ENCODE measurements at regions not wholly inside any gene's neighbourhood (a gene's known extent, or its start where the extent isn't known, plus 50 kb on each side); places are given as distances from the start of the nearest gene placed in this dataset.

DNA sequence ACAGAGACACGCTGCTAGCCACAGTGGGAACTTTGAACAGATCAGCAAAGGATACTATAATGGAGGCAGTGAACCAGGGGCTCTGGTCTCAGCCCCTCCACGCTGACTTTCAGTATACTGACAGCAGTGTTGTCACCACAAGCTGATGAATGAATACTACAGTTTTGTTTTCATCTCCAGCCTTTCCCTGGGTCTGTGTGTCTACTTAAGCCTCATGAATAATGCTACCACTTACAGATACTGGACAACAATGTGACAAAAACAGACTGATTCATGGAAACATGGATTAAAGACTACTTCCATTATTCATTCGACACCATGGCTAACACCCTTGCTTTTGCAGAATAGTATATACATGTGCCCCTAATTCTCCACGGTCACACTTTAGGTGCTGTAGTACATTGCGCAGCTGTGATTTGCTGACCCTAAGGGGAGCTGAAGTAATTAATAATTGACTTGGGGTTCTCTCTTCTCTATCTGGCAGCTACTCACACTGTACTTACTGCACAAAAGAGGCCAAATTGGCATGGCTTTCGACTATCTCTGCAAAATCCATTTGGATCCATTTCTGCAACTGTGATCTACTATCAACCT, 203.2 kb upstream of the LYPLAL1 start:
- Histone ChIP-seq H3K9me3 (ENCODE audit: low read length) (no peaks in the 10 kb centered on the region), H4K20me1 (ENCODE audit: insufficient read depth, low read length) (no peaks in the 10 kb centered on the region), H3K4me3 (ENCODE audit: low read depth, low read length, poor library complexity, severe bottlenecking) (no peak overlapping the region), H3K4me2 (ENCODE audit: low read length) (no peak overlapping the region), H3K4me1 (ENCODE audit: insufficient read depth, low read length, poor library complexity, severe bottlenecking) (no peaks in the 10 kb centered on the region), H2AFZ (ENCODE audit: low read length) (no peak overlapping the region), H3K36me3 (ENCODE audit: insufficient read depth, low read length) (no peaks in the 10 kb centered on the region), H3K27ac (ENCODE audit: low read depth, low read length, poor library complexity, severe bottlenecking) (no peak overlapping the region), H3K9me2 (ENCODE audit: insufficient read depth, low read length) (no peaks in the 10 kb centered on the region), H3K79me2 (ENCODE audit: insufficient read depth, low read depth, low read length) (no peaks in the 10 kb centered on the region)
- intact Hi-C loops (cut with micrococcal nuclease; ENCODE audit: unreplicated experiment), result no loop called here
- CTCF ChIA-PET (ENCODE audit: unreplicated experiment), result no interaction called here
- POLR2A ChIA-PET, result no interaction called here
- BruUV-seq (replicated peaks), result no TSS peak
- TF ChIP-seq EZH2phosphoT487 (IDR thresholded peaks at IDR 0.05; ENCODE audit: borderline replicate concordance, low read depth, low read length), result no peak
- TF ChIP-seq, protein P1, sequence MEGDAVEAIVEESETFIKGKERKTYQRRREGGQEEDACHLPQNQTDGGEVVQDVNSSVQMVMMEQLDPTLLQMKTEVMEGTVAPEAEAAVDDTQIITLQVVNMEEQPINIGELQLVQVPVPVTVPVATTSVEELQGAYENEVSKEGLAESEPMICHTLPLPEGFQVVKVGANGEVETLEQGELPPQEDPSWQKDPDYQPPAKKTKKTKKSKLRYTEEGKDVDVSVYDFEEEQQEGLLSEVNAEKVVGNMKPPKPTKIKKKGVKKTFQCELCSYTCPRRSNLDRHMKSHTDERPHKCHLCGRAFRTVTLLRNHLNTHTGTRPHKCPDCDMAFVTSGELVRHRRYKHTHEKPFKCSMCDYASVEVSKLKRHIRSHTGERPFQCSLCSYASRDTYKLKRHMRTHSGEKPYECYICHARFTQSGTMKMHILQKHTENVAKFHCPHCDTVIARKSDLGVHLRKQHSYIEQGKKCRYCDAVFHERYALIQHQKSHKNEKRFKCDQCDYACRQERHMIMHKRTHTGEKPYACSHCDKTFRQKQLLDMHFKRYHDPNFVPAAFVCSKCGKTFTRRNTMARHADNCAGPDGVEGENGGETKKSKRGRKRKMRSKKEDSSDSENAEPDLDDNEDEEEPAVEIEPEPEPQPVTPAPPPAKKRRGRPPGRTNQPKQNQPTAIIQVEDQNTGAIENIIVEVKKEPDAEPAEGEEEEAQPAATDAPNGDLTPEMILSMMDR (conservative IDR thresholded peaks at IDR 0.05; ENCODE audit: low read length), result no peak
- DNase-seq (ENCODE audit: low spot score), result no peak

DNA sequence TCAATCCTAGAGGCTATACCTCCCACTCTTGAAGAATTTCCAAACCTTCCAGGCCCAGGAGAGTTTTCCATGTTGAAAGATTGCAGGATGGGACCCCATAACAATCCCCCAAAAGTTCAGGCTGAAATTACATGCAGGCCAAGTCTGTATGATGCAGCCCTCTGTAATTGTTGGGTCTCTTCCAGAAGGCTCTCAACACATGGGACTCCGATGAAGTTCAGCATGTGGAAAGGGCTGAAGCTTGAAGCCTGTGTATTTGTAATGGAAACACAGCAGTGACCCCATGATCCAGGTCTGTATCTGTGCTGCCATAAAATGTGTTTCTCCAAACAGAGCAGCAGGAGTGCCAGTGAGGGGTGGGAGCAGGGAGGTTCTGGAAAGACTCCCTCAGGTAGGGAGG, 202.5 kb upstream of the LYPLAL1 start:
- TF ChIP-seq EZH2phosphoT487 (IDR thresholded peaks at IDR 0.05; ENCODE audit: borderline replicate concordance, low read depth, low read length), result no peak
- TF ChIP-seq, protein P1 (conservative IDR thresholded peaks at IDR 0.05; ENCODE audit: low read length), result no peak
- intact Hi-C loops (cut with micrococcal nuclease; ENCODE audit: unreplicated experiment), result no loop called here
- H3K4me3 ChIP-seq (ENCODE audit: low read depth, low read length, poor library complexity, severe bottlenecking), result no peak overlapping the region
- BruUV-seq (replicated peaks), result no TSS peak
- ChIA-PET POLR2A (interaction anchor here (0.6 kb wide), 1 partner anchor 14 kb away, joined by 4 read pairs; no protein-coding TSS in a partner anchor), CTCF (ENCODE audit: unreplicated experiment) (no interaction called here)
- no peaks in the 10 kb centered on the region for H3K36me3 ChIP-seq (ENCODE audit: insufficient read depth, low read length)
- DNase-seq (ENCODE audit: low spot score), result no peak
- no peaks in the 10 kb centered on the region for H3K4me1 ChIP-seq (ENCODE audit: insufficient read depth, low read length, poor library complexity, severe bottlenecking)
- H3K27ac ChIP-seq (ENCODE audit: low read depth, low read length, poor library complexity, severe bottlenecking), result no peak overlapping the region
- H3K9me3 ChIP-seq (ENCODE audit: low read length), result no peaks in the 10 kb centered on the region
- no peaks in the 10 kb centered on the region for H3K9me2 ChIP-seq (ENCODE audit: insufficient read depth, low read length)
- no peaks in the 10 kb centered on the region for H3K79me2 ChIP-seq (ENCODE audit: insufficient read depth, low read depth, low read length)
- H4K20me1 ChIP-seq (ENCODE audit: insufficient read depth, low read length), result no peaks in the 10 kb centered on the region
- H2AFZ ChIP-seq (ENCODE audit: low read length), result no peak overlapping the region
- no peak overlapping the region for H3K4me2 ChIP-seq (ENCODE audit: low read length)

DNA sequence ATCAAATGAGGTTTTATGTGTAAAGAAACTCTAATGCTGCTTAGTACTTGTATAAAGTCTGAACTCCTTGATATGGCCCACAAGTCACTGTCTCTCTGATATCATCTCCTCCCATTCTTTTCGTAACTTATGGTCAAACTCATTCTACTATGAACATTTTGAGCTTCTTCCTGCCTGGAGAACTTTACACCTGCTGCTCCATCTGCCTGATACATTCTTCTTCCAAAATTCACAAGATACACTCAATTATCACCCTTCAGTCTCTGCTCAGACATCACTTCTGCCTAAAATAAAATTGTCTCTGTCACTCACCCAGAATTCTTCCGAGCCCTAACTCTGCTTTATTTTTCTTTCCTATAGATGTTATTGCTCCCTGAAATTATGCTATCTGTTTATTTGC, 192.8 kb upstream of the LYPLAL1 start:
- Histone ChIP-seq H3K4me3 (ENCODE audit: low read depth, low read length, poor library complexity, severe bottlenecking) (no peak overlapping the region), H3K27ac (ENCODE audit: low read depth, low read length, poor library complexity, severe bottlenecking) (no peak overlapping the region), H3K4me1 (ENCODE audit: insufficient read depth, low read length, poor library complexity, severe bottlenecking) (no peaks in the 10 kb centered on the region), H3K36me3 (ENCODE audit: insufficient read depth, low read length) (no peaks in the 10 kb centered on the region), H3K9me3 (ENCODE audit: low read length) (no peaks in the 10 kb centered on the region), H3K9me2 (ENCODE audit: insufficient read depth, low read length) (no peaks in the 10 kb centered on the region), H3K79me2 (ENCODE audit: insufficient read depth, low read depth, low read length) (no peaks in the 10 kb centered on the region), H2AFZ (ENCODE audit: low read length) (no peak overlapping the region), H3K4me2 (ENCODE audit: low read length) (no peak overlapping the region), H4K20me1 (ENCODE audit: insufficient read depth, low read length) (no peaks in the 10 kb centered on the region)
- CTCF ChIA-PET (ENCODE audit: unreplicated experiment), result no interaction called here
- no TSS peak for BruUV-seq (replicated peaks)
- intact Hi-C loops (cut with micrococcal nuclease; ENCODE audit: unreplicated experiment), result no loop called here
- POLR2A ChIA-PET, result interaction anchor here (1.0 kb wide), 1 partner anchor 869 kb away, joined by 3 read pairs; no protein-coding TSS in a partner anchor
- no peak for DNase-seq (ENCODE audit: low spot score)
- TF ChIP-seq, protein P1 (conservative IDR thresholded peaks at IDR 0.05; ENCODE audit: low read length), result no peak
- TF ChIP-seq EZH2phosphoT487 (IDR thresholded peaks at IDR 0.05; ENCODE audit: borderline replicate concordance, low read depth, low read length), result no peak

Data from OCI-LY7 (cell line).